K562 (cell line): ENCODE measurements at regions not wholly inside any gene's neighbourhood (a gene's known extent, or its start where the extent isn't known, plus 50 kb on each side); places are given as distances from the start of the nearest gene placed in this dataset.

Source experiments
- DDX20 ChIP-seq: fragments of 450-650 bp; IDR thresholded peaks from 2 replicates; pipeline ENCODE4 v1.6.1; 2016; ENCODE audit warnings: missing genetic modification characterization, low read depth, mild to moderate bottlenecking, missing compliant biosample characterization, moderate library complexity
- ELF4 ChIP-seq: fragments of 450-650 bp; formaldehyde crosslinking; IDR thresholded peaks from 2 replicates; pipeline ENCODE4 v1.4.0; 2022; ENCODE audit warnings: missing genetic modification characterization
- FOXJ2 ChIP-seq: fragments of 200-800 bp; sonication (Bioruptor generic); IDR thresholded peaks from 2 replicates; pipeline ENCODE4 v1.6.1; 2016; ENCODE audit warnings: missing genetic modification characterization, missing compliant biosample characterization
- FOXM1 ChIP-seq, 2 experiments: fragments of 450-650 bp in 1 of 2; sonication (generic) in 1 of 2; formaldehyde crosslinking in 1 of 2; IDR thresholded peaks; 2 replicates each; pipeline versions ENCODE4 v1.6.1 to v1.9.0; 2017 to 2022; ENCODE audit warnings: low read depth in 2 of 2, mild to moderate bottlenecking in 2 of 2, missing genetic modification reagents in 1 of 2, moderate library complexity in 1 of 2
- KLF16 ChIP-seq: IDR thresholded peaks from 2 replicates; pipeline ENCODE4 v1.6.1; 2016; ENCODE audit warnings: antibody characterized with exemption
- NR1H2 ChIP-seq: sonication (generic); formaldehyde crosslinking; IDR thresholded peaks from 2 replicates; pipeline ENCODE4 v1.4.0; 2020; ENCODE audit warnings: mild to moderate bottlenecking, missing genetic modification reagents
- PCBP2 ChIP-seq: fragments of 200-400 bp; formaldehyde crosslinking; IDR thresholded peaks from 2 replicates; pipeline ENCODE4 v1.6.1; 2018; ENCODE audit warnings: low read length, low read depth, mild to moderate bottlenecking, moderate library complexity; ENCODE audit not compliant: poor library complexity, severe bottlenecking
- POLR3G ChIP-seq: IDR thresholded peaks from 2 replicates; pipeline ENCODE4 v1.6.1; 2011; ENCODE audit not compliant: insufficient read length, insufficient replicate concordance; ENCODE audit errors: extremely low read depth
- SREBF2 ChIP-seq: sonication (generic); formaldehyde crosslinking; IDR thresholded peaks from 2 replicates; pipeline ENCODE4 v1.4.0; 2020; ENCODE audit warnings: mild to moderate bottlenecking, missing genetic modification reagents
- TF ChIP-seq, protein P1 (sequence below): sonication (generic); formaldehyde crosslinking; IDR thresholded peaks from 2 replicates; pipeline ENCODE4 v1.8.1; 2023; ENCODE audit warnings: missing genetic modification reagents, mild to moderate bottlenecking, borderline replicate concordance
- TF ChIP-seq, protein P2 (sequence below): fragments of 250-450 bp; sonication (Bioruptor Pico); IDR thresholded peaks from 2 replicates; pipeline ENCODE4 v1.4.0; 2020; ENCODE audit warnings: mild to moderate bottlenecking, moderate library complexity, borderline replicate concordance

DNA sequence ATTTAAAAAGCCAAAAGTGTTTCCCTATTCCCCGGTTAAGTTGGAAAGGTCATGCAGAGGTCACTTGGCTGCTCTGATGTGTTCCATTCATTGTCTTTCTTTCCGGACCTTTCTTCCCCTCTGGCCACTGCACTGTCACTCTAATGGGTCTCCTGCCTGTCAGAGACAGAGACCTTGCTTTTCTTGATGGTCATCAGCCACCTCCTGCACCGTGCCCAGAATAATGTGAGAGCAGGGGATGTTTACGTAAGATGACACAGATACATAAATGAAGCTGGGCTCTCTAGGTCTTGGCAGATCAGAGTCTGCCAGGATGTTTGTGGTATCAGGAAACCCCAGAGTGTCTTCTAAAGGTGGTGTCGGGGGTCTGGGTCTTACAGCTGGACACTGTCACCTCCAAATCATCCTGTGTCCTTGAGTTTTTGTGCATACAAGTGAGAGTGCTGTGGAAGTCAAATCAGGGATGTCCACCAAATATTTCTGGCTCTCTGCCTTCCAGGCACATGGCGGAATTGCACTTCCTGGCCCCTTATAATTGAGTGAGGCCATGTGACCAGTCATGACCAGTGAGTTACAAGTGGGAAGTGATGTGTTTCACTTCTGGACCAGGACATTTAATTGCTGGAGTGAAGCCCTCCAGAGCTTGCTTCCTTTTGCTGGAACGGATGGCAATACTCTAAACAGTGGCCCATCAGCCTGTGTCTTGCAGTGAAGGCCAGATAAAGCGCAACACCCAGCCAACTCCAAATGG, 130.6 kb upstream of the ATP6AP2 start (continued):
- TF ChIP-seq, protein P1, sequence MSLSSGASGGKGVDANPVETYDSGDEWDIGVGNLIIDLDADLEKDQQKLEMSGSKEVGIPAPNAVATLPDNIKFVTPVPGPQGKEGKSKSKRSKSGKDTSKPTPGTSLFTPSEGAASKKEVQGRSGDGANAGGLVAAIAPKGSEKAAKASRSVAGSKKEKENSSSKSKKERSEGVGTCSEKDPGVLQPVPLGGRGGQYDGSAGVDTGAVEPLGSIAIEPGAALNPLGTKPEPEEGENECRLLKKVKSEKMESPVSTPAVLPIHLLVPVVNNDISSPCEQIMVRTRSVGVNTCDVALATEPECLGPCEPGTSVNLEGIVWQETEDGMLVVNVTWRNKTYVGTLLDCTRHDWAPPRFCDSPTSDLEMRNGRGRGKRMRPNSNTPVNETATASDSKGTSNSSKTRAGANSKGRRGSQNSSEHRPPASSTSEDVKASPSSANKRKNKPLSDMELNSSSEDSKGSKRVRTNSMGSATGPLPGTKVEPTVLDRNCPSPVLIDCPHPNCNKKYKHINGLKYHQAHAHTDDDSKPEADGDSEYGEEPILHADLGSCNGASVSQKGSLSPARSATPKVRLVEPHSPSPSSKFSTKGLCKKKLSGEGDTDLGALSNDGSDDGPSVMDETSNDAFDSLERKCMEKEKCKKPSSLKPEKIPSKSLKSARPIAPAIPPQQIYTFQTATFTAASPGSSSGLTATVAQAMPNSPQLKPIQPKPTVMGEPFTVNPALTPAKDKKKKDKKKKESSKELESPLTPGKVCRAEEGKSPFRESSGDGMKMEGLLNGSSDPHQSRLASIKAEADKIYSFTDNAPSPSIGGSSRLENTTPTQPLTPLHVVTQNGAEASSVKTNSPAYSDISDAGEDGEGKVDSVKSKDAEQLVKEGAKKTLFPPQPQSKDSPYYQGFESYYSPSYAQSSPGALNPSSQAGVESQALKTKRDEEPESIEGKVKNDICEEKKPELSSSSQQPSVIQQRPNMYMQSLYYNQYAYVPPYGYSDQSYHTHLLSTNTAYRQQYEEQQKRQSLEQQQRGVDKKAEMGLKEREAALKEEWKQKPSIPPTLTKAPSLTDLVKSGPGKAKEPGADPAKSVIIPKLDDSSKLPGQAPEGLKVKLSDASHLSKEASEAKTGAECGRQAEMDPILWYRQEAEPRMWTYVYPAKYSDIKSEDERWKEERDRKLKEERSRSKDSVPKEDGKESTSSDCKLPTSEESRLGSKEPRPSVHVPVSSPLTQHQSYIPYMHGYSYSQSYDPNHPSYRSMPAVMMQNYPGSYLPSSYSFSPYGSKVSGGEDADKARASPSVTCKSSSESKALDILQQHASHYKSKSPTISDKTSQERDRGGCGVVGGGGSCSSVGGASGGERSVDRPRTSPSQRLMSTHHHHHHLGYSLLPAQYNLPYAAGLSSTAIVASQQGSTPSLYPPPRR (CRISPR knock-in tag), result no peak
- TF ChIP-seq POLR3G, result no peak
- TF ChIP-seq ELF4 (CRISPR knock-in tag), result no peak
- TF ChIP-seq, protein P2, sequence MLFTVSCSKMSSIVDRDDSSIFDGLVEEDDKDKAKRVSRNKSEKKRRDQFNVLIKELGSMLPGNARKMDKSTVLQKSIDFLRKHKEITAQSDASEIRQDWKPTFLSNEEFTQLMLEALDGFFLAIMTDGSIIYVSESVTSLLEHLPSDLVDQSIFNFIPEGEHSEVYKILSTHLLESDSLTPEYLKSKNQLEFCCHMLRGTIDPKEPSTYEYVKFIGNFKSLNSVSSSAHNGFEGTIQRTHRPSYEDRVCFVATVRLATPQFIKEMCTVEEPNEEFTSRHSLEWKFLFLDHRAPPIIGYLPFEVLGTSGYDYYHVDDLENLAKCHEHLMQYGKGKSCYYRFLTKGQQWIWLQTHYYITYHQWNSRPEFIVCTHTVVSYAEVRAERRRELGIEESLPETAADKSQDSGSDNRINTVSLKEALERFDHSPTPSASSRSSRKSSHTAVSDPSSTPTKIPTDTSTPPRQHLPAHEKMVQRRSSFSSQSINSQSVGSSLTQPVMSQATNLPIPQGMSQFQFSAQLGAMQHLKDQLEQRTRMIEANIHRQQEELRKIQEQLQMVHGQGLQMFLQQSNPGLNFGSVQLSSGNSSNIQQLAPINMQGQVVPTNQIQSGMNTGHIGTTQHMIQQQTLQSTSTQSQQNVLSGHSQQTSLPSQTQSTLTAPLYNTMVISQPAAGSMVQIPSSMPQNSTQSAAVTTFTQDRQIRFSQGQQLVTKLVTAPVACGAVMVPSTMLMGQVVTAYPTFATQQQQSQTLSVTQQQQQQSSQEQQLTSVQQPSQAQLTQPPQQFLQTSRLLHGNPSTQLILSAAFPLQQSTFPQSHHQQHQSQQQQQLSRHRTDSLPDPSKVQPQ, result no peak
- no peak for TF ChIP-seq SREBF2 (CRISPR knock-in tag)
- no peak for TF ChIP-seq NR1H2 (CRISPR knock-in tag)
- TF ChIP-seq FOXM1 (IDR thresholded peaks at IDR 0.05; ENCODE audit: low read depth), result no peak
- TF ChIP-seq FOXM1 (CRISPR knock-in tag; IDR thresholded peaks at IDR 0.05; ENCODE audit: low read depth), result no peak
- TF ChIP-seq PCBP2, result no peak
- TF ChIP-seq KLF16, result no peak
- no peak for TF ChIP-seq DDX20 (tag)
- no peak for TF ChIP-seq FOXJ2 (tag)
